ENCODE measurements at regions not wholly inside any gene's neighbourhood (a gene's known extent, or its start where the extent isn't known, plus 50 kb on each side); places are given as distances from the start of the nearest gene placed in this dataset.

DNA sequence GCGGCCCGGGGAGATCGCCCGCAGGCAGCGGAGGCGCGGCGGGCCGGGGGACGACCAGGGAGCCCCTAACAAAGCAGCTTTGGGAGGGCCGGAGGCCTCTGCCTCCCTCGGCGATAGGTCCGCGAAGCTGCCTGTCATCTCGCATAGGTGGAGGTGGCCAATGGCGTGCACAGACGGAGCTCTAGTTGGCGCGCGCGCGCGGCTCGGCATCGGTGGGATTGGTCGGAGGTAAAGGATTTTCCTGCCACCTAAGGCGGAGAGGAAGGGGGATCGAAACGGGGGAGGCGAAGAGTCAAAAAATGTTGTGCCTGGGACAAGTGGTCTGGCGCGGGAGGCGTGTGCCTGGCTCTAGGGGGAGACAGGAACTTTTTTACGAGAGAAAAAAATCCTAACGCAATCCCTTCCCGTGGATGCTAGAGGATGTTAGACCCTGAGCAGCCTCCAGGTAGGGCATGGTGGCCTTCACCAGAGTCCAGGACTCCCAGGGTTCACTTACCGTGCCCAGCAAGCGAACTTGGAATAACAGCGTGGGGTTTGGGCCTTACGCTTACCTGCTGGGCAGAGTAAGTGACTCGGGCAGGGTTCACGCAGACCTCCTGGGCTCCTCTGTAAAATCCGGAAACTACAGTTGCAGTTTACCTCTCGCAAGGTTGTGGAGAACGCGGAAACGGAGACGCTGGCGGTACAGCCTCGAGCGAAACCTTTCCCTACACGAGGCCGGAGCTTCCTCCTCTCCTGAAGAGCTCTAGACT is 99.9 kb upstream of the SOD1 start:
- POLR2A ChIA-PET, result no interaction called here
- H3K9me3 ChIP-seq (ENCODE audit: control insufficient read depth, insufficient read depth, low read depth, low read length), result no peaks in the 10 kb centered on the region
- H3K4me3 ChIP-seq (ENCODE audit: low read depth in 2 of 2, low read length in 2 of 2), result peak overlapping the region in 1 of 2 experiments; percentile 33; a peak in 1 of 4 replicates
- ATAC-seq (no peak), DNase-seq (ENCODE audit: low read depth, low spot score) (no peak)
- no TSS peak for BruUV-seq (replicated peaks)
- CTCF ChIA-PET, result no interaction called here
- no peak for TF ChIP-seq TCF7L2 (IDR thresholded peaks at IDR 0.05; ENCODE audit: low read depth, low read length)
- no peak for TF ChIP-seq SIN3A (IDR thresholded peaks at IDR 0.05; ENCODE audit: borderline replicate concordance, insufficient read depth, low read depth, low read length)
- TF ChIP-seq, protein P1, sequence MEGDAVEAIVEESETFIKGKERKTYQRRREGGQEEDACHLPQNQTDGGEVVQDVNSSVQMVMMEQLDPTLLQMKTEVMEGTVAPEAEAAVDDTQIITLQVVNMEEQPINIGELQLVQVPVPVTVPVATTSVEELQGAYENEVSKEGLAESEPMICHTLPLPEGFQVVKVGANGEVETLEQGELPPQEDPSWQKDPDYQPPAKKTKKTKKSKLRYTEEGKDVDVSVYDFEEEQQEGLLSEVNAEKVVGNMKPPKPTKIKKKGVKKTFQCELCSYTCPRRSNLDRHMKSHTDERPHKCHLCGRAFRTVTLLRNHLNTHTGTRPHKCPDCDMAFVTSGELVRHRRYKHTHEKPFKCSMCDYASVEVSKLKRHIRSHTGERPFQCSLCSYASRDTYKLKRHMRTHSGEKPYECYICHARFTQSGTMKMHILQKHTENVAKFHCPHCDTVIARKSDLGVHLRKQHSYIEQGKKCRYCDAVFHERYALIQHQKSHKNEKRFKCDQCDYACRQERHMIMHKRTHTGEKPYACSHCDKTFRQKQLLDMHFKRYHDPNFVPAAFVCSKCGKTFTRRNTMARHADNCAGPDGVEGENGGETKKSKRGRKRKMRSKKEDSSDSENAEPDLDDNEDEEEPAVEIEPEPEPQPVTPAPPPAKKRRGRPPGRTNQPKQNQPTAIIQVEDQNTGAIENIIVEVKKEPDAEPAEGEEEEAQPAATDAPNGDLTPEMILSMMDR (IDR thresholded peaks at IDR 0.05), result no peak
- TF ChIP-seq, protein P2, sequence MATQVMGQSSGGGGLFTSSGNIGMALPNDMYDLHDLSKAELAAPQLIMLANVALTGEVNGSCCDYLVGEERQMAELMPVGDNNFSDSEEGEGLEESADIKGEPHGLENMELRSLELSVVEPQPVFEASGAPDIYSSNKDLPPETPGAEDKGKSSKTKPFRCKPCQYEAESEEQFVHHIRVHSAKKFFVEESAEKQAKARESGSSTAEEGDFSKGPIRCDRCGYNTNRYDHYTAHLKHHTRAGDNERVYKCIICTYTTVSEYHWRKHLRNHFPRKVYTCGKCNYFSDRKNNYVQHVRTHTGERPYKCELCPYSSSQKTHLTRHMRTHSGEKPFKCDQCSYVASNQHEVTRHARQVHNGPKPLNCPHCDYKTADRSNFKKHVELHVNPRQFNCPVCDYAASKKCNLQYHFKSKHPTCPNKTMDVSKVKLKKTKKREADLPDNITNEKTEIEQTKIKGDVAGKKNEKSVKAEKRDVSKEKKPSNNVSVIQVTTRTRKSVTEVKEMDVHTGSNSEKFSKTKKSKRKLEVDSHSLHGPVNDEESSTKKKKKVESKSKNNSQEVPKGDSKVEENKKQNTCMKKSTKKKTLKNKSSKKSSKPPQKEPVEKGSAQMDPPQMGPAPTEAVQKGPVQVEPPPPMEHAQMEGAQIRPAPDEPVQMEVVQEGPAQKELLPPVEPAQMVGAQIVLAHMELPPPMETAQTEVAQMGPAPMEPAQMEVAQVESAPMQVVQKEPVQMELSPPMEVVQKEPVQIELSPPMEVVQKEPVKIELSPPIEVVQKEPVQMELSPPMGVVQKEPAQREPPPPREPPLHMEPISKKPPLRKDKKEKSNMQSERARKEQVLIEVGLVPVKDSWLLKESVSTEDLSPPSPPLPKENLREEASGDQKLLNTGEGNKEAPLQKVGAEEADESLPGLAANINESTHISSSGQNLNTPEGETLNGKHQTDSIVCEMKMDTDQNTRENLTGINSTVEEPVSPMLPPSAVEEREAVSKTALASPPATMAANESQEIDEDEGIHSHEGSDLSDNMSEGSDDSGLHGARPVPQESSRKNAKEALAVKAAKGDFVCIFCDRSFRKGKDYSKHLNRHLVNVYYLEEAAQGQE (IDR thresholded peaks at IDR 0.05; ENCODE audit: insufficient read depth in 1 of 2, low read depth in 2 of 2, low read length in 1 of 2), result no peak
- TF ChIP-seq POLR2AphosphoS5 (IDR thresholded peaks at IDR 0.05; ENCODE audit: low read depth, low read length), result no peak
- intact Hi-C loops (cut with micrococcal nuclease; ENCODE audit: unreplicated experiment) (no loop called here), in situ Hi-C loops (cut with HindIII; ENCODE audit: low pct_unique_long_range_greater_than_20kb, low sequenced_read_pairs) (no loop called here)
- H3K27ac ChIP-seq (ENCODE audit: low read length), result no peak overlapping the region
- H3K36me3 ChIP-seq (ENCODE audit: control insufficient read depth, insufficient read depth, low read length), result no peaks in the 10 kb centered on the region
- H3K4me1 ChIP-seq (ENCODE audit: control insufficient read depth, insufficient read depth, low read length), result no peaks in the 10 kb centered on the region; the same call in 1 of the 2 replicates
- no peaks in the 10 kb centered on the region; the same call in 1 of the 2 replicates for H3K27me3 ChIP-seq (ENCODE audit: control insufficient read depth, insufficient read depth, low read length)

DNA sequence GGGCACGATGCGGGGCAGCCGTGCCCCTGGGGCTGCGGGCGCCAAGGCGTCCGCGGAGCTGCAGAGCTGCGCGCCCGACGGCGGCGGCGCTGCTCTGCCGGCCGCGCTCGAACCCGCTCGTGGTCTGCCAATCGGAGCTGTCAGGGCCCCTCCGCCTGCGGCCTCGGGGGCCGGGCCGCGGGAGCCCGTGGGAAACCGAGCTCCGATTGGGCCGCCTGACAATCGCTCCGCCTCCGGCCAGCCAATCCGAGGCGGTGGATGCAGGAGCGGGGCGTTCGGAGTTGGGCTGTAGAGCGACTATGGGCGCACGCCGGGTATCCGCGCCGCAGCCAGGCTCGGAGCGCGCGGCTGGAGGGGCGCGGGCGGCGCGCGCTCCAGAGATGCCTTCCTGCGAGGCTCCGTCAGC is 100.5 kb upstream of the SOD1 start:
- no peak overlapping the region for H3K27ac ChIP-seq (ENCODE audit: low read length)
- BruUV-seq (replicated peaks), result no TSS peak
- TF ChIP-seq SIN3A (IDR thresholded peaks at IDR 0.05; ENCODE audit: borderline replicate concordance, insufficient read depth, low read depth, low read length) (no peak), POLR2AphosphoS5 (IDR thresholded peaks at IDR 0.05; ENCODE audit: low read depth, low read length) (no peak), TCF7L2 (IDR thresholded peaks at IDR 0.05; ENCODE audit: low read depth, low read length) (no peak)
- TF ChIP-seq, protein P1 (IDR thresholded peaks at IDR 0.05), result no peak
- TF ChIP-seq, protein P2 (IDR thresholded peaks at IDR 0.05; ENCODE audit: insufficient read depth in 1 of 2, low read depth in 2 of 2, low read length in 1 of 2), result no peak
- no peaks in the 10 kb centered on the region for H3K9me3 ChIP-seq (ENCODE audit: control insufficient read depth, insufficient read depth, low read depth, low read length)
- H3K4me1 ChIP-seq (ENCODE audit: control insufficient read depth, insufficient read depth, low read length), result no peaks in the 10 kb centered on the region; the same call in 1 of the 2 replicates
- no peak for ATAC-seq
- DNase-seq (ENCODE audit: low read depth, low spot score), result no peak
- peak overlapping the region in 1 of 2 experiments; percentile 33; a peak in 1 of 4 replicates for H3K4me3 ChIP-seq (ENCODE audit: low read depth in 2 of 2, low read length in 2 of 2)
- intact Hi-C loops (cut with micrococcal nuclease; ENCODE audit: unreplicated experiment), result no loop called here
- no peaks in the 10 kb centered on the region for H3K36me3 ChIP-seq (ENCODE audit: control insufficient read depth, insufficient read depth, low read length)
- in situ Hi-C loops (cut with HindIII; ENCODE audit: low pct_unique_long_range_greater_than_20kb, low sequenced_read_pairs), result no loop called here
- CTCF ChIA-PET, result no interaction called here
- no peaks in the 10 kb centered on the region; the same call in 1 of the 2 replicates for H3K27me3 ChIP-seq (ENCODE audit: control insufficient read depth, insufficient read depth, low read length)
- POLR2A ChIA-PET, result no interaction called here
